ENCODE measurements at regions not wholly inside any gene's neighbourhood (a gene's known extent, or its start where the extent isn't known, plus 50 kb on each side); places are given as distances from the start of the nearest gene placed in this dataset.
A peak's percentile ranks its signal among the peaks of the same experiment; 100 is the strongest.

- no peak for DNase-seq (ENCODE audit: low read depth in 2 of 2)
Measured at GRCh38 chr9:113701774-113702755, 174.0 kb upstream of the ZNF618 start.

GRCh38 chr9:113705306-113705927 is 170.7 kb upstream of the ZNF618 start:
- DNase-seq (ENCODE audit: low read depth in 2 of 2): no peak

- peak in 1 of 2 donors; percentile 15 for DNase-seq (ENCODE audit: low read depth in 2 of 2)
Measured at GRCh38 chr9:113705928-113706519, 170.1 kb upstream of the ZNF618 start.

GRCh38 chr9:113707953-113708695 is 168.0 kb upstream of the ZNF618 start:
- DNase-seq (ENCODE audit: low read depth in 2 of 2): no peak

- no peak for DNase-seq (ENCODE audit: low read depth in 2 of 2)
Measured at GRCh38 chr9:113708821-113709713, 167.0 kb upstream of the ZNF618 start.

- no peak for DNase-seq (ENCODE audit: low read depth in 2 of 2)
Measured at GRCh38 chr9:113709721-113710120, 166.4 kb upstream of the ZNF618 start.

GRCh38 chr9:113711251-113711650 is 164.9 kb upstream of the ZNF618 start:
- DNase-seq (ENCODE audit: low read depth in 2 of 2): no peak

- DNase-seq (ENCODE audit: low read depth in 2 of 2): no peak
Measured at GRCh38 chr9:113712053-113712452, 164.1 kb upstream of the ZNF618 start.

- no peak for DNase-seq (ENCODE audit: low read depth in 2 of 2)
Measured at GRCh38 chr9:113715086-113715485, 161.0 kb upstream of the ZNF618 start.

GRCh38 chr9:113719919-113720318 is 156.2 kb upstream of the ZNF618 start:
- no peak for DNase-seq (ENCODE audit: low read depth in 2 of 2)

- DNase-seq (ENCODE audit: low read depth in 2 of 2): no peak
Measured at GRCh38 chr9:113720495-113720894, 155.6 kb upstream of the ZNF618 start.

GRCh38 chr9:113721856-113722255 is 154.3 kb upstream of the ZNF618 start:
- no peak for DNase-seq (ENCODE audit: low read depth in 2 of 2)

GRCh38 chr9:113724202-113724601 is 151.9 kb upstream of the ZNF618 start:
- no peak for DNase-seq (ENCODE audit: low read depth in 2 of 2)

- DNase-seq (ENCODE audit: low read depth in 2 of 2): no peak
Measured at GRCh38 chr9:113728989-113729388, 147.1 kb upstream of the ZNF618 start.

- no peak for DNase-seq (ENCODE audit: low read depth in 2 of 2)
Measured at GRCh38 chr9:113734826-113735225, 141.3 kb upstream of the ZNF618 start.

- peak; percentile 48 to 73 for DNase-seq (ENCODE audit: low read depth in 2 of 2)
Measured at GRCh38 chr9:113737517-113738271, 138.4 kb upstream of the ZNF618 start.

GRCh38 chr9:113738496-113738892 is 137.6 kb upstream of the ZNF618 start:
- DNase-seq (ENCODE audit: low read depth in 2 of 2): no peak

- no peak for DNase-seq (ENCODE audit: low read depth in 2 of 2)
Measured at GRCh38 chr9:113738893-113739604, 137.1 kb upstream of the ZNF618 start.

Data from dermis microvascular lymphatic vessel endothelial cell (primary cell).